Glutamatergic neuron (in vitro differentiated cells): ENCODE measurements at regions not wholly inside any gene's neighbourhood (a gene's known extent, or its start where the extent isn't known, plus 50 kb on each side); places are given as distances from the start of the nearest gene placed in this dataset.

Experiments
- DNase-seq: peaks from one replicate; pipeline ENCODE4 v3.0.0; 2022
- H3K27ac Mint-ChIP-seq: one replicate; pipeline ENCODE4 v1.8.0; 2020; ENCODE audit warnings: mild to moderate bottlenecking, mixed read lengths, inconsistent platforms; ENCODE audit not compliant: unreplicated experiment
- H3K27me3 Mint-ChIP-seq: one replicate; pipeline ENCODE4 v1.8.0; 2020; ENCODE audit warnings: mild to moderate bottlenecking, moderate library complexity, mixed read lengths, inconsistent platforms; ENCODE audit not compliant: unreplicated experiment
- H3K36me3 Mint-ChIP-seq: one replicate; pipeline ENCODE4 v1.8.0; 2020; ENCODE audit warnings: mild to moderate bottlenecking, mixed read lengths, inconsistent platforms; ENCODE audit not compliant: unreplicated experiment
- H3K4me1 Mint-ChIP-seq: one replicate; pipeline ENCODE4 v1.8.0; 2020; ENCODE audit warnings: mild to moderate bottlenecking, low read depth, mixed read lengths, inconsistent platforms; ENCODE audit not compliant: unreplicated experiment
- H3K4me3 Mint-ChIP-seq: one replicate; pipeline ENCODE4 v1.8.0; 2020; ENCODE audit warnings: mild to moderate bottlenecking, mixed read lengths, inconsistent platforms; ENCODE audit not compliant: unreplicated experiment
- H3K9me3 Mint-ChIP-seq: one replicate; pipeline ENCODE4 v1.8.0; 2020; ENCODE audit warnings: mild to moderate bottlenecking, moderate library complexity, mixed read lengths, inconsistent platforms; ENCODE audit not compliant: unreplicated experiment
- CTCF ChIP-seq: fragments of 200-600 bp; sonication (generic); IDR thresholded peaks from one replicate; pipeline ENCODE4 v1.5.0; 2021; ENCODE audit not compliant: partially characterized antibody, unreplicated experiment

GRCh38 chr1:88300752-88301263, 383.3 kb upstream of the PKN2 start:
- no peak for TF ChIP-seq CTCF
- no peaks in the 10 kb centered on the region for H3K4me1 Mint-ChIP-seq
- no peaks in the 10 kb centered on the region for H3K9me3 Mint-ChIP-seq
- no peaks in the 10 kb centered on the region for H3K36me3 Mint-ChIP-seq
- no peaks in the 10 kb centered on the region for H3K27me3 Mint-ChIP-seq
- DNase-seq = no peak
- no peak overlapping the region for H3K27ac Mint-ChIP-seq
- no peak overlapping the region for H3K4me3 Mint-ChIP-seq

GRCh38 chr1:88302843-88303486, 381.1 kb upstream of the PKN2 start:
- Mint-ChIP-seq H3K27ac (no peak overlapping the region), H3K36me3 (no peaks in the 10 kb centered on the region), H3K27me3 (no peaks in the 10 kb centered on the region), H3K4me1 (no peaks in the 10 kb centered on the region), H3K9me3 (no peaks in the 10 kb centered on the region), H3K4me3 (no peak overlapping the region)
- no peak for TF ChIP-seq CTCF
- DNase-seq = no peak

GRCh38 chr1:88311265-88311664, 372.8 kb upstream of the PKN2 start:
- TF ChIP-seq CTCF = no peak
- peaks cover 2% of the 10 kb centered on the region for H3K9me3 Mint-ChIP-seq
- no peaks in the 10 kb centered on the region for H3K36me3 Mint-ChIP-seq
- H3K27me3 Mint-ChIP-seq = no peaks in the 10 kb centered on the region
- H3K4me3 Mint-ChIP-seq = no peak overlapping the region
- no peaks in the 10 kb centered on the region for H3K4me1 Mint-ChIP-seq
- DNase-seq = no peak
- no peak overlapping the region for H3K27ac Mint-ChIP-seq

DNA sequence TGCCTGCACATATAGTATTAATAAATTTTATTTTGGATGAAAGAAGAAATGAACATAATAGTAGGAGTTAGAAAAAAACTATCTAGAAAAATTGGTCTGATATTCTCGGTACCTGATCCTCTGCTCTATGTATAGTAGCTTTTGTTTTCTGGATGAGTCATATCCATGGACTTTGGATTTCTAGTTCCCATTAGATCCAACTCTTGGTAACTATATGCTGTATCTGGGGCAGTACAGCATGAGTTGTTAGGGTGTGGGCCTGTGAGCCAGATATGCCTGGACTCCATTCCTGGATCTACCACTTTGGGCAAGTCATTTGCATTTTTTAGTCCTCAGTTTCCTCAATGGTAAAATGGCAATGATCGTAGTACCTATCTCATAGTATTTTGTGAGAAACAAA, 372.2 kb upstream of the PKN2 start:
- no peaks in the 10 kb centered on the region for H3K4me1 Mint-ChIP-seq
- peaks cover 2% of the 10 kb centered on the region for H3K9me3 Mint-ChIP-seq
- no peaks in the 10 kb centered on the region for H3K36me3 Mint-ChIP-seq
- no peak overlapping the region for H3K4me3 Mint-ChIP-seq
- no peak for TF ChIP-seq CTCF
- DNase-seq = no peak
- no peak overlapping the region for H3K27ac Mint-ChIP-seq
- no peaks in the 10 kb centered on the region for H3K27me3 Mint-ChIP-seq

DNA sequence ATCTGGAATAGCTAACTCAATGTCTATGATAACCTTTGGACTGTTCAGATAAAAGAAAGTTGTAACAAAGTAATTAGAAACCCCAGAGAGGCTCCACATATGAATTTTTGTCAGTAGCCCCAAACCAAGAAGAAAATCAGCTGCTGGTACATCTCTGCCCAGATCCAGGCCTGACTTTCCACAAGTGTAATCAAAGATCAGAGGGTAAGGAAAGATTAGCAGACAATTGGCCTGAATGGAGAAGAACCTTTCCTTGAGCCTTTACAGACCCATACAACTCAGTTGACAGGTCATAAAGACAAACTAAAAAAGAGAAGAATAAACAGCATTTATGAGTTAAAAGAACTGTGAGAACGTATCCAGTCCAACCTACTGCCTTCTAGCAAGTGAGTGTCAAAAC, 366.7 kb upstream of the PKN2 start:
- DNase-seq = no peak
- no peak for TF ChIP-seq CTCF

More for the DNA sequence above, 366.7 kb upstream of the PKN2 start:
- H3K9me3 Mint-ChIP-seq = no peaks in the 10 kb centered on the region
- H3K4me3 Mint-ChIP-seq = no peak overlapping the region
- no peak overlapping the region for H3K27ac Mint-ChIP-seq
- no peaks in the 10 kb centered on the region for H3K36me3 Mint-ChIP-seq
- no peaks in the 10 kb centered on the region for H3K27me3 Mint-ChIP-seq
- H3K4me1 Mint-ChIP-seq = no peaks in the 10 kb centered on the region
